ENCODE measurements at regions not wholly inside any gene's neighbourhood (a gene's known extent, or its start where the extent isn't known, plus 50 kb on each side); places are given as distances from the start of the nearest gene placed in this dataset.

DNA sequence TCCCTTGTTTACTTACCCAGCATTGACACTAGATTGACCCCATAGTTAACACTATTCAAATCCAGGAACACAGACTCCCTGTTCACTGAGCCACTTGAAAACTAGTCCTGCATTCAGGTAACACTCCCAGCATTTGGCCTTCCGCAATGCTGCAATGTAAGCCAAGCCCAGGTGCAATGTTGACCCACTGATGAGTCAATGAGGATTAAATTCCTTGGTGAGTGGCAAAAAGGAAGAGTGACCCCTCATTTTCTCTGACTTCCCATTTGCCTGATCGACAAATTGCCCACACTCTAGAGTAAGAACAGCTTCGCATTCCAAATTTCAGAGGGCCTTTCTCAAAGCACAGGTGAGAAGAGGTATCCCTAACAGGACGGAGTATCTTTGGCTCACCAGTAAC lies 251.9 kb downstream of the FBXO15 start:
- Histone ChIP-seq H3K9me3 (no peaks in the 10 kb centered on the region), H3K36me3 (no peaks in the 10 kb centered on the region), H3K4me1 (no peaks in the 10 kb centered on the region), H3K27ac (no peak overlapping the region), H3K27me3 (no peaks in the 10 kb centered on the region), H3K4me3 (no peak overlapping the region)
- intact Hi-C loops (cut with DNase I; ENCODE audit: low total_unique reads) (no loop called here), in situ Hi-C loops (cut with MboI; ENCODE audit: low pct_ligation_motif_present in 1 of 4, low pct_unique_long_range_greater_than_20kb in 1 of 4, low sequenced_read_pairs in 3 of 4) (no loop called here)
- 56 to 72% methylated on average over 4 of the region's 4 CpGs for WGBS, 2 donors (ENCODE audit: low coverage in 1 of 2)
- DNase-seq = no peak
- TF ChIP-seq, protein P1, sequence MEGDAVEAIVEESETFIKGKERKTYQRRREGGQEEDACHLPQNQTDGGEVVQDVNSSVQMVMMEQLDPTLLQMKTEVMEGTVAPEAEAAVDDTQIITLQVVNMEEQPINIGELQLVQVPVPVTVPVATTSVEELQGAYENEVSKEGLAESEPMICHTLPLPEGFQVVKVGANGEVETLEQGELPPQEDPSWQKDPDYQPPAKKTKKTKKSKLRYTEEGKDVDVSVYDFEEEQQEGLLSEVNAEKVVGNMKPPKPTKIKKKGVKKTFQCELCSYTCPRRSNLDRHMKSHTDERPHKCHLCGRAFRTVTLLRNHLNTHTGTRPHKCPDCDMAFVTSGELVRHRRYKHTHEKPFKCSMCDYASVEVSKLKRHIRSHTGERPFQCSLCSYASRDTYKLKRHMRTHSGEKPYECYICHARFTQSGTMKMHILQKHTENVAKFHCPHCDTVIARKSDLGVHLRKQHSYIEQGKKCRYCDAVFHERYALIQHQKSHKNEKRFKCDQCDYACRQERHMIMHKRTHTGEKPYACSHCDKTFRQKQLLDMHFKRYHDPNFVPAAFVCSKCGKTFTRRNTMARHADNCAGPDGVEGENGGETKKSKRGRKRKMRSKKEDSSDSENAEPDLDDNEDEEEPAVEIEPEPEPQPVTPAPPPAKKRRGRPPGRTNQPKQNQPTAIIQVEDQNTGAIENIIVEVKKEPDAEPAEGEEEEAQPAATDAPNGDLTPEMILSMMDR (IDR thresholded peaks at IDR 0.05) = no peak
- TF ChIP-seq POLR2AphosphoS5 (IDR thresholded peaks at IDR 0.05) (no peak), EP300 (IDR thresholded peaks at IDR 0.05; ENCODE audit: low read depth) (no peak), POLR2A (IDR thresholded peaks at IDR 0.05) (no peak)

DNA sequence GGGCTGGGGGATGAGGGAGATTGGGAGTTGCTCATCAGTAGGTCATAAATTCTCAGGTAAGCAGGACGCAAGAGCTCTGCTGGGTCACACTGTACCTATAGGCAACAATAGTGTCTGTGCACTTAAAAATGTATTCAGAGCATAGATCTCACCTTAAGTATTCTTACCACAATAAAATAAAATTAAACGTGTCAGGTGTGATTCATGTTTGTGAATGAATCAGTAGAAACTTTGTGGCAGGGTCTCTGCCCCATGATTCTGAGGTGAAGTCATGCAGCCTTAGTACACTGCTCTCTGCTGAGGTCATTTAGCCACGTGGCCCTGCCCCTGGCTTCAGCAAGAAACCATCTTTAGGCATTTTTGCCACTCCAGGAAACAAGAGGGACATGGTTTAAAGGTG lies 253.8 kb downstream of the FBXO15 start:
- no peak overlapping the region for H3K4me3 ChIP-seq
- no peaks in the 10 kb centered on the region for H3K36me3 ChIP-seq
- no peaks in the 10 kb centered on the region for H3K9me3 ChIP-seq
- H3K27me3 ChIP-seq = no peaks in the 10 kb centered on the region
- no peak for DNase-seq
- in situ Hi-C loops (cut with MboI; ENCODE audit: low pct_ligation_motif_present in 1 of 4, low pct_unique_long_range_greater_than_20kb in 1 of 4, low sequenced_read_pairs in 3 of 4) = no loop called here
- WGBS, 2 donors (ENCODE audit: low coverage in 1 of 2) = 63% methylated on average over 2 to 3 of the region's 3 CpGs
- intact Hi-C loops (cut with DNase I; ENCODE audit: low total_unique reads) = no loop called here
- TF ChIP-seq EP300 (IDR thresholded peaks at IDR 0.05; ENCODE audit: low read depth) = no peak
- TF ChIP-seq, protein P1 (IDR thresholded peaks at IDR 0.05) = no peak
- TF ChIP-seq POLR2AphosphoS5 (IDR thresholded peaks at IDR 0.05) = no peak
- no peak overlapping the region for H3K27ac ChIP-seq
- H3K4me1 ChIP-seq = no peaks in the 10 kb centered on the region

DNA sequence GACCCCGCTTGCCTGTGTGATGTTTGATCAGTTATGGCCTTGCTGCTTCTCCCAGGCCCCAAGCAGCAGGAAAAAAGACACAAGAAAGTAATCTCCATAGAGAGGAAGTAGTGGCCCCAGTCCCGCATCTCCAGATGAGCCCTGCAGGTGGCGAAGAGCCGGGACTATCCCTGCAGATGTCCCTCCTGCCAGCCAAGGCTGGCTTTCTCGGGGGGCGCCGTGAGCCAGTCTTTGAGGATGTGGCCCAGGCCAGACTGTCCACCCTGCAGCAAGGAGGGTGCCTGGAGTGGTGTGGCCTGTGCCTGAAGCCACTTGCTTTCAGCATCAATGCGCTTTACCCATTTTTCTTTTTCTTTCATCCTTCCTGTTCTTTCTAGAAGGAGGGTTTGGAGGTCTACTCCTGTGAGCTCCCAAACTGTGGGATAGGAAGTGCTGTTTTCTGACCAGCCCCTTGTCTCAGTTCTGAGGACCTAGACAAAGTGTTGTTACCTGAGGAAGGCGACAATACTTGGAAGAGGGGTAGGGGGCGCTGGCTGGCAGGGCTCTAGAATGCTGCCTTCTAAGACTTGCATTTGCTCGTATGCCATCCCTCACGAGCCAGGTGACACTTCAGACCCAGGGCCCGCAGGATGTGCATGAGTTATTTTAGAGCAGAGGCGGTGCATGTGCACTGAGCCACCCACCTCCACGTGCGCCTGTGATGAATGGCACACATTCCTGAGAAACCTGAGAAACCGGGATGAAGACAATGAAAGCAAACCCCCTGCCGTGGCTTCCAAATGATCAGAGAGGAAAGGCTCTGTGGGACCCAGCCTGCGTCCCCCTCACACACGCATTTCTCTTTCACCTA lies 255.8 kb downstream of the FBXO15 start:
- in situ Hi-C loops (cut with MboI; ENCODE audit: low pct_ligation_motif_present in 1 of 4, low pct_unique_long_range_greater_than_20kb in 1 of 4, low sequenced_read_pairs in 3 of 4) (no loop called here), intact Hi-C loops (cut with DNase I; ENCODE audit: low total_unique reads) (no loop called here)
- 36 to 57% methylated on average over 6 to 20 of the region's 20 CpGs for WGBS, 2 donors (ENCODE audit: low coverage in 1 of 2)

DNA sequence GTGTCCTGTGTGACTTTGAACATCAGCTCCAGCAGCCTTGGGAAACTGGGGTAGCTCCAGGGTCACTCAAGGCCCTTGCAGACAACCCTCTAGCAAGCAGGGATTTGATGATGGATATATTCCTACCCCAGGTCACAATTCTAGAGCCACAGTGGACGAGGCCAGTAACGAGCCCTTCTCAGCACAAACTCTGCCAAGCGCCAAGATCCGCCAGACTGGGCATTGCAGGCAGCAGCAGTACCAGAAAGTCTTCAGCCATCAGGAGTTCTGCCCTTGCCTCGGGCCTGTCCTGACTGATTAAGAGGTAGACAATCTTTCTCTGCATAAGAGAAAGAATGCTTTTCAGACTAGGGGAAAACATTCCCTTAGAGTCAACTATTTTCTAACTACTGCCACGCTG lies 259.1 kb downstream of the FBXO15 start:
- no peaks in the 10 kb centered on the region for H3K4me1 ChIP-seq
- no peak for DNase-seq
- no peaks in the 10 kb centered on the region for H3K27me3 ChIP-seq
- TF ChIP-seq, protein P1 (IDR thresholded peaks at IDR 0.05) = no peak
- TF ChIP-seq POLR2A (IDR thresholded peaks at IDR 0.05) (no peak), POLR2AphosphoS5 (IDR thresholded peaks at IDR 0.05) (no peak), EP300 (IDR thresholded peaks at IDR 0.05; ENCODE audit: low read depth) (no peak)
- no peak overlapping the region for H3K27ac ChIP-seq
- in situ Hi-C loops (cut with MboI; ENCODE audit: low pct_ligation_motif_present in 1 of 4, low pct_unique_long_range_greater_than_20kb in 1 of 4, low sequenced_read_pairs in 3 of 4) = no loop called here
- WGBS, 2 donors (ENCODE audit: low coverage in 1 of 2) = 75% methylated on average over 6 of the region's 6 CpGs; no CpG with 5 or more reads in 1 of the 2 donors
- H3K9me3 ChIP-seq = no peaks in the 10 kb centered on the region
- intact Hi-C loops (cut with DNase I; ENCODE audit: low total_unique reads) = no loop called here
- H3K36me3 ChIP-seq = no peaks in the 10 kb centered on the region
- no peak overlapping the region for H3K4me3 ChIP-seq

More for the DNA sequence above, 255.8 kb downstream of the FBXO15 start:
- H3K27ac ChIP-seq = no peak overlapping the region
- no peaks in the 10 kb centered on the region for H3K36me3 ChIP-seq
- no peaks in the 10 kb centered on the region for H3K27me3 ChIP-seq
- DNase-seq = no peak
- no peak for TF ChIP-seq EP300 (IDR thresholded peaks at IDR 0.05; ENCODE audit: low read depth)
- TF ChIP-seq POLR2A (IDR thresholded peaks at IDR 0.05) = no peak
- no peak for TF ChIP-seq POLR2AphosphoS5 (IDR thresholded peaks at IDR 0.05)
- TF ChIP-seq, protein P1 (IDR thresholded peaks at IDR 0.05) = no peak
- H3K9me3 ChIP-seq = no peaks in the 10 kb centered on the region
- no peak overlapping the region for H3K4me3 ChIP-seq
- no peaks in the 10 kb centered on the region for H3K4me1 ChIP-seq

Data from transverse colon (tissue), 4 donors.